Gastrocnemius medialis (tissue), 4 donors: ENCODE measurements at regions not wholly inside any gene's neighbourhood (a gene's known extent, or its start where the extent isn't known, plus 50 kb on each side); places are given as distances from the start of the nearest gene placed in this dataset.

Experiments used
- ATAC-seq, 2 donors: fragments of 150-250 bp; one replicate each; pipeline ENCODE4 v1.9.1; 2016
- DNase-seq, 2 donors: peaks; one replicate each; pipeline ENCODE4 v3.0.0-alpha.2; 2019
- H3K27ac ChIP-seq, 4 donors: fragments of 200-600 bp; sonication (generic); 1 replicate in 1 of 4; 2 replicates in 3 of 4; pipeline ENCODE4 v1.5.1; 2016 to 2018; ENCODE audit warnings: mild to moderate bottlenecking in 2 of 4, moderate library complexity in 1 of 4
- H3K27me3 ChIP-seq, 3 donors: fragments of 200-600 bp; sonication (generic) in 2 of 3; 1 replicate in 1 of 3; 2 replicates in 2 of 3; pipeline versions ENCODE4 v1.5.1 to v1.6.0; 2016 to 2019; ENCODE audit warnings: mild to moderate bottlenecking in 1 of 3, moderate library complexity in 1 of 3
- H3K36me3 ChIP-seq, 2 donors: fragments of 200-600 bp; sonication (generic) in 1 of 2; one replicate each; pipeline ENCODE4 v1.5.1; 2017 to 2018
- H3K4me1 ChIP-seq, 2 donors: fragments of 200-600 bp; sonication (generic) in 1 of 2; one replicate each; pipeline ENCODE4 v1.5.1; 2016 to 2017; ENCODE audit warnings: mild to moderate bottlenecking in 2 of 2
- H3K4me3 ChIP-seq, 4 donors: fragments of 200-600 bp; sonication (generic) in 3 of 4; 1 replicate in 1 of 4; 2 replicates in 3 of 4; pipeline ENCODE4 v1.5.1; 2016 to 2019; ENCODE audit warnings: mild to moderate bottlenecking in 2 of 4
- H3K9me3 ChIP-seq, 3 donors: fragments of 200-600 bp; sonication (generic) in 2 of 3; 1 replicate in 1 of 3; 2 replicates in 2 of 3; pipeline ENCODE4 v1.5.1; 2016 to 2019
- CTCF ChIP-seq, 5 experiments: fragments of 450-650 bp in 3 of 5; fragments of 200-600 bp in 2 of 5; sonication (generic) in 2 of 5; IDR thresholded peaks in 4 of 5; conservative IDR thresholded peaks in 1 of 5; 1 replicate in 4 of 5; 2 replicates in 1 of 5; pipeline ENCODE4 v1.5.1; 2016 to 2019; ENCODE audit warnings: antibody characterized with exemption in 5 of 5, mild to moderate bottlenecking in 3 of 5, moderate library complexity in 3 of 5
- POLR2A ChIP-seq, 2 donors: fragments of 450-650 bp; IDR thresholded peaks; one replicate each; pipeline ENCODE4 v1.6.1; 2017; ENCODE audit warnings: antibody characterized with exemption in 2 of 2, mild to moderate bottlenecking in 2 of 2, moderate library complexity in 2 of 2
- in situ Hi-C, 4 donors: fragments of 200-750 bp; cut with MboI; loops; one replicate each; pipeline versions ENCODE4 v1.15.0 to v1.8.0; 2017; ENCODE audit warnings: low sequenced_read_pairs in 4 of 4
- intact Hi-C: fragments of 100-400 bp; cut with DNase I; formaldehyde crosslinking; loops from one replicate; pipeline ENCODE4 v1.15.1; 2023; ENCODE audit warnings: low total_unique reads

- ATAC-seq: no peak
- in situ Hi-C loops: loop anchor here in 3 of 4 donors (25.0 kb wide), 3 partner anchors 897 to 1578 kb away; no protein-coding TSS in a partner anchor
- Histone ChIP-seq H3K9me3 (no peaks in the 10 kb centered on the region), H3K27me3 (no peaks in the 10 kb centered on the region), H3K36me3 (no peaks in the 10 kb centered on the region), H3K4me3 (no peak overlapping the region), H3K27ac (no peak overlapping the region), H3K4me1 (peaks cover 14 to 27% of the 10 kb centered on the region in 2 donors)
- DNase-seq: no peak
- intact Hi-C loops: no loop called here
- no peak for TF ChIP-seq CTCF (IDR thresholded peaks at IDR 0.05 in 4 of 5, conservative IDR thresholded peaks at IDR 0.05 in 1 of 5)
- no peak for TF ChIP-seq POLR2A (IDR thresholded peaks at IDR 0.05)
Measured at GRCh38 chr19:30659638-30660037, 287.5 kb downstream of the ZNF536 start.

- ATAC-seq: no peak
- no peak for TF ChIP-seq CTCF (IDR thresholded peaks at IDR 0.05 in 4 of 5, conservative IDR thresholded peaks at IDR 0.05 in 1 of 5)
- no peak for TF ChIP-seq POLR2A (IDR thresholded peaks at IDR 0.05)
- Histone ChIP-seq H3K4me1 (no peaks in the 10 kb centered on the region), H3K27me3 (no peaks in the 10 kb centered on the region), H3K9me3 (no peaks in the 10 kb centered on the region), H3K4me3 (no peak overlapping the region), H3K27ac (no peak overlapping the region), H3K36me3 (no peaks in the 10 kb centered on the region)
- intact Hi-C loops (no loop called here), in situ Hi-C loops (loop anchor here in 3 of 4 donors (25.0 kb wide), 3 partner anchors 894 to 1581 kb away; no protein-coding TSS in a partner anchor)
- DNase-seq: no peak
Measured at GRCh38 chr19:30656520-30657100, 284.4 kb downstream of the ZNF536 start.

GRCh38 chr19:30653646-30654386 is 281.6 kb downstream of the ZNF536 start:
- no peaks in the 10 kb centered on the region for H3K36me3 ChIP-seq
- H3K4me3 ChIP-seq: no peak overlapping the region
- intact Hi-C loops: loop anchor here (5.0 kb wide), 2 partner anchors 432 to 922 kb away; no protein-coding TSS in a partner anchor
- H3K27me3 ChIP-seq: peaks cover 0 to 7% (median 0%) of the 10 kb centered on the region in 3 donors
- no peaks in the 10 kb centered on the region for H3K9me3 ChIP-seq
- H3K27ac ChIP-seq: no peak overlapping the region
- in situ Hi-C loops: loop anchor here in 3 of 4 donors (25.0 kb wide), 3 partner anchors 892 to 1583 kb away; no protein-coding TSS in a partner anchor
- TF ChIP-seq CTCF (IDR thresholded peaks at IDR 0.05 in 4 of 5, conservative IDR thresholded peaks at IDR 0.05 in 1 of 5): no peak
- TF ChIP-seq POLR2A (IDR thresholded peaks at IDR 0.05): no peak
- no peak for ATAC-seq
- no peak for DNase-seq
- no peaks in the 10 kb centered on the region for H3K4me1 ChIP-seq

- H3K36me3 ChIP-seq: no peaks in the 10 kb centered on the region
- DNase-seq (no peak), ATAC-seq (no peak)
- H3K27ac ChIP-seq: no peak overlapping the region
- H3K4me1 ChIP-seq: no peaks in the 10 kb centered on the region
- no peak for TF ChIP-seq POLR2A (IDR thresholded peaks at IDR 0.05)
- no peak for TF ChIP-seq CTCF (IDR thresholded peaks at IDR 0.05 in 4 of 5, conservative IDR thresholded peaks at IDR 0.05 in 1 of 5)
- no peak overlapping the region for H3K4me3 ChIP-seq
- H3K27me3 ChIP-seq: peaks cover 2 to 14% (median 5%) of the 10 kb centered on the region in 3 donors
- intact Hi-C loops: loop anchor here (5.0 kb wide), 2 partner anchors 430 to 920 kb away; no protein-coding TSS in a partner anchor
- in situ Hi-C loops: loop anchor here in 3 of 4 donors (25.0 kb wide), 3 partner anchors 890 to 1585 kb away; no protein-coding TSS in a partner anchor
- no peaks in the 10 kb centered on the region for H3K9me3 ChIP-seq
Measured at GRCh38 chr19:30652751-30653150, 280.6 kb downstream of the ZNF536 start.
